GM23248 (cell line): ENCODE measurements at regions not wholly inside any gene's neighbourhood (a gene's known extent, or its start where the extent isn't known, plus 50 kb on each side); places are given as distances from the start of the nearest gene placed in this dataset.

Source experiments
- DNase-seq: peaks from one replicate; pipeline ENCODE4 v3.0.0-alpha.2; 2015
- H2AFZ ChIP-seq: fragments of 200-600 bp; sonication (generic); 2 replicates; pipeline ENCODE4 v1.6.1; 2016; ENCODE audit warnings: antibody characterized with exemption
- H3F3A ChIP-seq: fragments of 200-600 bp; sonication (generic); 2 replicates; pipeline ENCODE4 v1.6.1; 2016; ENCODE audit warnings: mild to moderate bottlenecking, antibody characterized with exemption, mixed run types; ENCODE audit not compliant: insufficient read depth
- H3K27ac ChIP-seq: fragments of 200-600 bp; sonication (generic); 2 replicates; pipeline ENCODE4 v1.5.1; 2016; ENCODE audit warnings: mild to moderate bottlenecking
- H3K27me3 ChIP-seq: fragments of 200-600 bp; sonication (generic); replicated peaks from 2 replicates; pipeline ENCODE4 v1.6.1; 2016; ENCODE audit warnings: mild to moderate bottlenecking; ENCODE audit not compliant: insufficient read depth
- H3K36me3 ChIP-seq: fragments of 200-600 bp; sonication (generic); 2 replicates; pipeline ENCODE4 v1.6.1; 2016; ENCODE audit warnings: low read depth, mild to moderate bottlenecking
- H3K4me1 ChIP-seq: fragments of 200-600 bp; sonication (generic); 2 replicates; pipeline ENCODE4 v1.6.1; 2016; ENCODE audit warnings: mild to moderate bottlenecking; ENCODE audit not compliant: insufficient read depth
- H3K4me2 ChIP-seq: fragments of 200-600 bp; sonication (generic); one replicate; pipeline ENCODE4 v1.6.1; 2016; ENCODE audit warnings: mild to moderate bottlenecking; ENCODE audit not compliant: unreplicated experiment
- H3K4me3 ChIP-seq: fragments of 200-600 bp; sonication (generic); 2 replicates; pipeline ENCODE4 v1.5.1; 2016; ENCODE audit warnings: mild to moderate bottlenecking
- H3K79me2 ChIP-seq: fragments of 200-600 bp; sonication (generic); 2 replicates; pipeline ENCODE4 v1.6.1; 2016; ENCODE audit warnings: mild to moderate bottlenecking; ENCODE audit not compliant: insufficient read depth
- H3K9ac ChIP-seq: fragments of 200-600 bp; sonication (generic); 2 replicates; pipeline ENCODE4 v1.6.1; 2016; ENCODE audit warnings: mild to moderate bottlenecking
- H3K9me2 ChIP-seq: fragments of 200-600 bp; sonication (generic); 2 replicates; pipeline ENCODE4 v1.6.1; 2016; ENCODE audit warnings: mixed run types, mild to moderate bottlenecking, moderate library complexity; ENCODE audit not compliant: insufficient read depth
- H3K9me3 ChIP-seq: fragments of 200-600 bp; sonication (generic); one replicate; pipeline ENCODE4 v1.6.1; 2017; ENCODE audit warnings: low read depth
- H4K20me1 ChIP-seq: fragments of 200-600 bp; sonication (generic); 2 replicates; pipeline ENCODE4 v1.6.0; 2016; ENCODE audit not compliant: insufficient read depth
- EZH2 ChIP-seq: fragments of 200-600 bp; sonication (generic); IDR thresholded peaks from 2 replicates; pipeline ENCODE4 v1.6.1; 2018; ENCODE audit warnings: antibody characterized with exemption, mild to moderate bottlenecking; ENCODE audit not compliant: insufficient read depth, poor library complexity, severe bottlenecking
- EZH2phosphoT487 ChIP-seq: fragments of 200-600 bp; sonication (generic); IDR thresholded peaks from 2 replicates; pipeline ENCODE4 v1.6.1; 2018; ENCODE audit warnings: antibody characterized with exemption, moderate library complexity, mild to moderate bottlenecking, low read depth; ENCODE audit not compliant: insufficient read depth
- WGBS, 2 experiments: methylation state at CpG; one replicate each; pipeline ENCODE4 v1.1.6; 2015 to 2017; ENCODE audit warnings: low lambda C conversion rate in 2 of 2, low coverage in 1 of 2; ENCODE audit errors: missing lambda C conversion rate in 2 of 2; 5-methylcytosine and 5-hydroxymethylcytosine counted together
- in situ Hi-C: fragments of 300-500 bp; cut with MboI; formaldehyde crosslinking; loops from 2 replicates; pipeline ENCODE4 v1.15.0; 2020

DNA sequence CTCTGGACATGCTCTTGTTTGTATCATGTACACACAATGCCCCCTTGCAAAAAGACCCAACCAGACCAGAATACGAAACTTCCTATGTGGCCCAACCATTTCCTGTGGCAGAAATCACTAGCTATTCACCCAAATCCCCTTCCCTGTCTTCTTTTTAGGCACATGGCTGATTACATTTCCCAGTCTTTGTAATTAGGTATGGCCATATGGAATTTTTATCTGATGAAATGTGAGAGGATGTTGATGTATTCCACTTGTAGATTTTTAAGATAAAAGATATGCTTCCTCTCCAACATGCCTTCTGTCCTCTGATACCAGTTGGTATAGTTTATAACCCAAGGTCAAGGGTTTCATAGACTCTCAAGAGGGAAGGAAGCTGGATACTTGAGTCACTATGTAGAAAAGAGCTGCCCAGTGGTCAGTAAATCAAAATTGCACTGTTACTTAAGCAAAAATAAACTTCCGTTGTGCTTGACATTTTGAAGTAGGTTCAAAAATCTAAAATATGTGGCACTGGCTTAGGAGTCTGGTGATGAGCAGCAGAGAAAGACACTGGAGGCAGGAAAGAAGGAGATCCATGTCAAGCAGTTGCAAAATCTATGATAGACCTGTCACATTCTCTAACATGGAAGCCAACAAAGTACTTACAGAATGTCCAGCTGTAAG is 297.4 kb downstream of the SMAD2 start:
- no peak for DNase-seq
- Histone ChIP-seq H2AFZ (no peak overlapping the region), H3K9me3 (no peaks in the 10 kb centered on the region), H3F3A (no peaks in the 10 kb centered on the region), H3K9me2 (no peaks in the 10 kb centered on the region), H4K20me1 (no peaks in the 10 kb centered on the region), H3K27ac (no peak overlapping the region), H3K4me2 (no peak overlapping the region), H3K4me3 (no peak overlapping the region), H3K36me3 (no peaks in the 10 kb centered on the region), H3K4me1 (no peaks in the 10 kb centered on the region), H3K79me2 (no peaks in the 10 kb centered on the region), H3K27me3 (no peaks in the 10 kb centered on the region), H3K9ac (no peak overlapping the region)
- 6 to 12% methylated on average over 2 of the region's 2 CpGs for WGBS, 2 experiments
- no peak for TF ChIP-seq EZH2phosphoT487
- TF ChIP-seq EZH2: no peak
- in situ Hi-C loops: no loop called here

- Histone ChIP-seq H2AFZ (no peak overlapping the region), H3K79me2 (no peaks in the 10 kb centered on the region), H3K9ac (no peak overlapping the region), H3K36me3 (no peaks in the 10 kb centered on the region), H4K20me1 (no peaks in the 10 kb centered on the region), H3K4me2 (no peak overlapping the region), H3K9me3 (no peaks in the 10 kb centered on the region), H3K9me2 (no peaks in the 10 kb centered on the region), H3K27me3 (no peaks in the 10 kb centered on the region), H3K4me3 (no peak overlapping the region), H3K27ac (no peak overlapping the region), H3F3A (no peaks in the 10 kb centered on the region), H3K4me1 (no peaks in the 10 kb centered on the region)
- in situ Hi-C loops: no loop called here
- DNase-seq: no peak
- 6 to 13% methylated on average over 5 of the region's 5 CpGs for WGBS, 2 experiments
- TF ChIP-seq EZH2: no peak
- no peak for TF ChIP-seq EZH2phosphoT487
Measured at GRCh38 chr18:47628893-47629292, 301.6 kb downstream of the SMAD2 start.

GRCh38 chr18:47628240-47628781 is 302.1 kb downstream of the SMAD2 start:
- H3K4me2 ChIP-seq: no peak overlapping the region
- H3K4me1 ChIP-seq: no peaks in the 10 kb centered on the region
- no peaks in the 10 kb centered on the region for H3K27me3 ChIP-seq
- no peaks in the 10 kb centered on the region for H3K9me2 ChIP-seq
- TF ChIP-seq EZH2 (no peak), EZH2phosphoT487 (no peak)
- no peaks in the 10 kb centered on the region for H3K79me2 ChIP-seq
- H3K9me3 ChIP-seq: no peaks in the 10 kb centered on the region
- no peak overlapping the region for H2AFZ ChIP-seq
- H3K27ac ChIP-seq: no peak overlapping the region
- H4K20me1 ChIP-seq: no peaks in the 10 kb centered on the region
- H3K9ac ChIP-seq: no peak overlapping the region
- DNase-seq: no peak
- H3K36me3 ChIP-seq: no peaks in the 10 kb centered on the region
- H3K4me3 ChIP-seq: no peak overlapping the region
- no peaks in the 10 kb centered on the region for H3F3A ChIP-seq
- in situ Hi-C loops: no loop called here

DNA sequence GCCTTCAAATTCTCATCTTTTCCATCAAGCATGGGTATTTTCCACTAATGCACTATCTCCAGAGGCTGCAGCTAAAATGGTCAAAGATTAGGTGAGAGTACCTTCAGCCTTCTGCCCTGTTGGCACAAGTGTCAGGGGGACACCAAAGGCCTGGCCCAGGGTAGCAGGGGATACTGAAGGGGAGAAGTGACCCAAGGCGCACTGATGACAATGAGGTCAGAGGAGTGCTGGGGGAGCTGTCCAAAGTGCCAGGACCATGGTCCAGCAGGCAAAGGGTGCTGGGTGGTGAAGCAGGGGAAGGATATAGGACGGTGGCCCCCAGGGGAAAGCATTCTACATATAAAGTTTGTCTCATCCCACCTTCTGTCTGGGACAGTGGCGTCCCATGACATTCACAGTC is 303.4 kb downstream of the SMAD2 start:
- H4K20me1 ChIP-seq: no peaks in the 10 kb centered on the region
- H3K4me3 ChIP-seq: no peak overlapping the region
- TF ChIP-seq EZH2: no peak
- TF ChIP-seq EZH2phosphoT487: no peak
- no peaks in the 10 kb centered on the region for H3F3A ChIP-seq
- no peak overlapping the region for H3K9ac ChIP-seq
- no peak overlapping the region for H2AFZ ChIP-seq
- no peak overlapping the region for H3K4me2 ChIP-seq
- H3K27me3 ChIP-seq: no peaks in the 10 kb centered on the region
- H3K9me3 ChIP-seq: no peaks in the 10 kb centered on the region
- WGBS, 2 experiments: 27 to 34% methylated on average over 3 of the region's 3 CpGs
- no peak for DNase-seq
- in situ Hi-C loops: no loop called here
- H3K9me2 ChIP-seq: no peaks in the 10 kb centered on the region
- H3K27ac ChIP-seq: no peak overlapping the region
- H3K4me1 ChIP-seq: no peaks in the 10 kb centered on the region
- no peaks in the 10 kb centered on the region for H3K79me2 ChIP-seq
- no peaks in the 10 kb centered on the region for H3K36me3 ChIP-seq
